HepG2 (cell line): ENCODE measurements at regions not wholly inside any gene's neighbourhood (a gene's known extent, or its start where the extent isn't known, plus 50 kb on each side); places are given as distances from the start of the nearest gene placed in this dataset.

Source experiments
- ATAC-seq: fragments of 200-7000 bp; cut with Tn5 transposase; 3 replicates; pipeline ENCODE4 v1.9.1; 2020; ENCODE audit warnings: mild to moderate bottlenecking, moderate library complexity
- BruUV-seq: library from RNA; stranded (reverse); fragments of 400-500 nt; replicated peaks from 2 replicates; lab custom pipeline; 2021; lab: Mats Ljungman, UMichigan
- CTCF ChIA-PET: fragments of 300-600 bp; formaldehyde crosslinking; extraction: SDS; loops from one replicate; lab custom pipeline; 2021; ENCODE audit warnings: low total read pairs, inconsistent platforms, low intra/inter-chr PET ratio; lab: Yijun Ruan, JAX
- POLR2A ChIA-PET: fragments of 350-600 bp; sonication (Branson Sonifier 250); formaldehyde crosslinking; loops from one replicate; lab custom pipeline; 2020; ENCODE audit warnings: antibody characterized with exemption, inconsistent platforms; lab: Yijun Ruan, JAX
- DNase-seq: peaks from one replicate; pipeline ENCODE4 v3.0.0-alpha.2; 2015; ENCODE audit warnings: low spot score
- FAIRE-seq: peaks from 3 replicates; lab custom pipeline; 2011; peaks lifted over from hg19 to GRCh38; lab: Jason Lieb, UNC
- H2AFZ ChIP-seq: one replicate; pipeline ENCODE4 v1.6.1; 2011; ENCODE audit warnings: low read length, inconsistent platforms
- H3K27ac ChIP-seq: fragments of 300-600 bp; 3 replicates; pipeline ENCODE4 v1.8.0; 2011; ENCODE audit warnings: mixed run types, mild to moderate bottlenecking, mixed read lengths, low read length, inconsistent platforms; ENCODE audit not compliant: insufficient read depth; ENCODE audit errors: extremely low read length
- H3K27me3 ChIP-seq, 2 experiments: fragments of 200-600 bp in 1 of 2; 2 replicates in 1 of 2; 3 replicates in 1 of 2; pipeline versions ENCODE4 v1.6.0 to v1.8.0; 2011; ENCODE audit warnings: low read length in 2 of 2, mild to moderate bottlenecking in 2 of 2, moderate library complexity in 2 of 2, inconsistent platforms in 1 of 2; ENCODE audit not compliant: insufficient read depth in 2 of 2, control insufficient read depth in 1 of 2
- H3K36me3 ChIP-seq, 2 experiments: fragments of 200-600 bp in 1 of 2; replicated peaks in 1 of 2; 2 replicates in 1 of 2; 3 replicates in 1 of 2; pipeline versions ENCODE4 v1.5.1 to v1.8.0; 2011; ENCODE audit warnings: low read length in 2 of 2, inconsistent platforms in 1 of 2; ENCODE audit not compliant: insufficient read depth in 2 of 2, control insufficient read depth in 1 of 2
- H3K4me1 ChIP-seq: 2 replicates; pipeline ENCODE4 v1.5.1; 2012; ENCODE audit warnings: low read length, inconsistent platforms; ENCODE audit not compliant: insufficient read depth
- H3K4me2 ChIP-seq: 2 replicates; pipeline ENCODE4 v1.6.0; 2011; ENCODE audit warnings: low read depth, low read length, inconsistent platforms
- H3K4me3 ChIP-seq, 3 experiments: fragments of 200-600 bp in 1 of 3; sonication (generic), shearing (Covaris generic) in 1 of 3; replicated peaks in 1 of 3; 2 replicates each; pipeline ENCODE4 v1.5.1; 2011 to 2016; ENCODE audit warnings: low read length in 3 of 3, inconsistent platforms in 2 of 3, low read depth in 2 of 3, mild to moderate bottlenecking in 2 of 3, control low read depth in 1 of 3, mixed read lengths in 1 of 3; ENCODE audit not compliant: insufficient read depth in 1 of 3
- H3K79me2 ChIP-seq: one replicate; pipeline ENCODE4 v1.6.1; 2011; ENCODE audit warnings: low read length, inconsistent platforms; ENCODE audit not compliant: insufficient read depth
- H3K9ac ChIP-seq: 2 replicates; pipeline ENCODE4 v1.6.0; 2011; ENCODE audit warnings: mild to moderate bottlenecking, low read depth, low read length, inconsistent platforms; ENCODE audit not compliant: insufficient read depth
- H3K9me3 ChIP-seq: 2 replicates; pipeline ENCODE4 v1.5.1; 2012; ENCODE audit warnings: mild to moderate bottlenecking, low read length
- H4K20me1 ChIP-seq: 2 replicates; pipeline ENCODE4 v1.6.0; 2011; ENCODE audit warnings: inconsistent platforms, mild to moderate bottlenecking, low read length, moderate library complexity; ENCODE audit not compliant: insufficient read depth
- ATAD3A ChIP-seq: sonication (generic); formaldehyde crosslinking; IDR thresholded peaks from 2 replicates; pipeline ENCODE4 v1.4.0; 2020; ENCODE audit warnings: missing genetic modification reagents
- HCFC1 ChIP-seq: fragments of 150-350 bp; IDR thresholded peaks from 2 replicates; pipeline ENCODE4 v1.6.1; 2014; ENCODE audit warnings: low read depth, low read length
- RFX5 ChIP-seq: IDR thresholded peaks from 2 replicates; pipeline ENCODE4 v1.6.1; 2011; ENCODE audit warnings: low read depth, low read length, improper control_type of control experiment
- ZNF644 ChIP-seq: IDR thresholded peaks from 2 replicates; pipeline ENCODE4 v1.6.1; 2016; ENCODE audit warnings: low read depth
- WGBS: methylation state at CpG from one replicate; pipeline ENCODE4 v1.1.6; 2017; ENCODE audit warnings: low lambda C conversion rate; 5-methylcytosine and 5-hydroxymethylcytosine counted together
- in situ Hi-C: cut with HindIII; loops from 2 replicates; pipeline ENCODE4 v1.10.0; 2017; ENCODE audit warnings: low pct_unique_long_range_greater_than_20kb; ENCODE audit not compliant: extremely low pct_ligation_motif_present
- intact Hi-C: fragments of 100-400 bp; cut with micrococcal nuclease; formaldehyde crosslinking; loops from one replicate; pipeline ENCODE4 v1.10.0; 2022; ENCODE audit not compliant: unreplicated experiment

DNA sequence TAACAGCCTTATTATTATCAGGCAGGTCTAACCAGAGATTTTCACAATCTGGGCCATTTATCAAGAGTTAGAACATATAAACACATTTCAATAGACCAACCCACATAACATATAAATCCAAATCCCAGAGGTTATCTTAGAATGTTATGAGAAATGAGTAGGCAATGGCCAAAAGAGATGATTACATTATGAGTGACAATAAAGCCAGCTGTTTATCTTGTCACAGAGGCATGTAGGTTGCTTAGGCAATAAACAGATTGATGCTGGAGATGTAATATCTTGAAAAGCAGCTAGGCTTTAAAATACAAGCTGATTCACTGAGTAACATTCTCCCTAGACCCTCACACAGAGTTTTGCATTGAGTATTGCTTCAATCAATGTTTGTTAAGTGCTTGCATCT is 148.5 kb upstream of the SESN3 start:
- no peak for TF ChIP-seq ZNF644 (CRISPR knock-in tag)
- ATAC-seq = no peak
- H3K9ac ChIP-seq = no peak overlapping the region
- no peaks in the 10 kb centered on the region for H3K79me2 ChIP-seq
- intact Hi-C loops = no loop called here
- no peak overlapping the region for H3K27ac ChIP-seq
- no peak overlapping the region for H2AFZ ChIP-seq
- no TSS peak for BruUV-seq
- H3K27me3 ChIP-seq = 0 out of 5 replicates have a peak, but pooled peaks cover 0 to 2% of the 10 kb centered on the region in 2 experiments
- no peak overlapping the region for H3K4me3 ChIP-seq
- H3K4me1 ChIP-seq = no peaks in the 10 kb centered on the region
- ChIA-PET CTCF (no interaction called here), POLR2A (no interaction called here)
- no peak for FAIRE-seq
- H3K9me3 ChIP-seq = no peaks in the 10 kb centered on the region
- no peaks in the 10 kb centered on the region for H4K20me1 ChIP-seq
- DNase-seq = no peak
- no peaks in the 10 kb centered on the region for H3K36me3 ChIP-seq
- in situ Hi-C loops = no loop called here
- no peak overlapping the region for H3K4me2 ChIP-seq

DNA sequence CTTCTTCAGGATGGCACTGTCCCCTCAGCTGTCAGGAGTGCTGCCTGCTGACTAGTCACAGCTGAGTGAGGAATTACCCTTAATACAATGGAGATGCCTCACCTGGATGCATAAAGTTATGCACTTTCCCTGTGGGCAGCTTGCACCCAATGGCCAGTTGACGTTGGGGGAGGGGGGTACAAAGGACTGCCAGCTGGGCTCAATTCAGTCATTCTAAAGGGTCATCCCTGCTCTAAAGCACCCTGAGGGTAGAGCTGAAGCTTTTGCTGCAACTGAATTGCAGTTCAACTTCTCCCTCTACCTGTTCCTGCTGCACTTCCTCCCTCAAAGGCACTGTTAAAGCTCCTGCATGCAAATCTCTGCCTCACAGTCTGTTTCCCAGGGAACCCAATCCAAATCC is 147.8 kb upstream of the SESN3 start:
- no peaks in the 10 kb centered on the region for H4K20me1 ChIP-seq
- H3K36me3 ChIP-seq = no peaks in the 10 kb centered on the region
- no peak overlapping the region for H3K4me2 ChIP-seq
- no peak overlapping the region for H3K27ac ChIP-seq
- POLR2A ChIA-PET = no interaction called here
- no peak overlapping the region for H3K4me3 ChIP-seq
- CTCF ChIA-PET = no interaction called here
- H2AFZ ChIP-seq = no peak overlapping the region
- H3K4me1 ChIP-seq = no peaks in the 10 kb centered on the region
- H3K79me2 ChIP-seq = no peaks in the 10 kb centered on the region
- no peak overlapping the region for H3K9ac ChIP-seq
- ATAC-seq = no peak
- no peaks in the 10 kb centered on the region for H3K9me3 ChIP-seq
- DNase-seq = no peak
- BruUV-seq = no TSS peak
- WGBS = no CpG with 5 or more reads among the region's 1 CpG
- H3K27me3 ChIP-seq = 0 out of 5 replicates have a peak, but pooled peaks cover 0 to 2% of the 10 kb centered on the region in 2 experiments
- in situ Hi-C loops = no loop called here
- TF ChIP-seq ATAD3A (CRISPR knock-in tag) (no peak), HCFC1 (no peak), RFX5 (no peak)
- no peak for FAIRE-seq
- intact Hi-C loops = no loop called here
